H9 (cell line): ENCODE measurements at regions not wholly inside any gene's neighbourhood (a gene's known extent, or its start where the extent isn't known, plus 50 kb on each side); places are given as distances from the start of the nearest gene placed in this dataset.

Source experiments
- DNase-seq: peaks from one replicate; pipeline ENCODE4 v3.0.0-alpha.2; 2017
- H2AFZ ChIP-seq: one replicate; pipeline ENCODE4 v1.6.1; 2013; ENCODE audit warnings: mild to moderate bottlenecking, low read length, control low read depth, moderate library complexity
- H2AK5ac ChIP-seq: 2 replicates; pipeline ENCODE4 v1.6.1; 2013; ENCODE audit warnings: low read length, control low read depth, mixed read lengths; ENCODE audit not compliant: insufficient read length
- H2BK120ac ChIP-seq: one replicate; pipeline ENCODE4 v1.6.1; 2013; ENCODE audit warnings: low read depth, mild to moderate bottlenecking, low read length, control low read depth, inconsistent platforms; ENCODE audit not compliant: poor library complexity, severe bottlenecking
- H2BK12ac ChIP-seq: 2 replicates; pipeline ENCODE4 v1.6.1; 2013; ENCODE audit warnings: low read length, control low read depth, mixed read lengths, low read depth; ENCODE audit not compliant: insufficient read length
- H2BK15ac ChIP-seq: 2 replicates; pipeline ENCODE4 v1.6.1; 2013; ENCODE audit warnings: low read depth, low read length, control low read depth
- H2BK20ac ChIP-seq: one replicate; pipeline ENCODE4 v1.6.1; 2013; ENCODE audit warnings: low read depth, mild to moderate bottlenecking, low read length, control low read depth, inconsistent platforms; ENCODE audit not compliant: poor library complexity, severe bottlenecking
- H2BK5ac ChIP-seq: 2 replicates; pipeline ENCODE4 v1.6.1; 2013; ENCODE audit warnings: low read length, control low read depth, mixed read lengths; ENCODE audit not compliant: insufficient read length
- H3K14ac ChIP-seq: 2 replicates; pipeline ENCODE4 v1.6.1; 2013; ENCODE audit warnings: low read length, control low read depth; ENCODE audit not compliant: insufficient read depth
- H3K18ac ChIP-seq: 2 replicates; pipeline ENCODE4 v1.6.1; 2013; ENCODE audit warnings: low read depth, mild to moderate bottlenecking, mixed read lengths, low read length, control low read depth; ENCODE audit not compliant: insufficient read length
- H3K23ac ChIP-seq: 2 replicates; pipeline ENCODE4 v1.6.1; 2013; ENCODE audit warnings: low read length, control low read depth, mixed read lengths, low read depth; ENCODE audit not compliant: insufficient read length
- H3K23me2 ChIP-seq: 2 replicates; pipeline ENCODE4 v1.6.1; 2013; ENCODE audit warnings: low read depth, mild to moderate bottlenecking, mixed read lengths, low read length, control low read depth; ENCODE audit not compliant: insufficient read length, poor library complexity, severe bottlenecking
- H3K27ac ChIP-seq: 2 replicates; pipeline ENCODE4 v1.5.1; 2013; ENCODE audit warnings: low read length, control low read depth, mixed read lengths, low read depth; ENCODE audit not compliant: insufficient read length
- H3K27me3 ChIP-seq: 2 replicates; pipeline ENCODE4 v1.6.1; 2013; ENCODE audit warnings: low read length, control low read depth, inconsistent platforms; ENCODE audit not compliant: insufficient read depth
- H3K4ac ChIP-seq: 2 replicates; pipeline ENCODE4 v1.6.1; 2013; ENCODE audit warnings: low read depth, mild to moderate bottlenecking, control low read depth, inconsistent platforms, low read length, moderate library complexity
- H3K4me1 ChIP-seq: 2 replicates; pipeline ENCODE4 v1.6.1; 2013; ENCODE audit warnings: low read length, control low read depth, inconsistent platforms; ENCODE audit not compliant: insufficient read depth
- H3K4me2 ChIP-seq: 2 replicates; pipeline ENCODE4 v1.6.1; 2013; ENCODE audit warnings: low read length, control low read depth, mixed read lengths; ENCODE audit not compliant: insufficient read length, insufficient read depth
- H3K56ac ChIP-seq: 2 replicates; pipeline ENCODE4 v1.6.1; 2013; ENCODE audit warnings: low read depth, mild to moderate bottlenecking, mixed read lengths, low read length, control low read depth; ENCODE audit not compliant: insufficient read length
- H3K79me1 ChIP-seq: 2 replicates; pipeline ENCODE4 v1.6.1; 2013; ENCODE audit warnings: low read depth, mild to moderate bottlenecking, moderate library complexity, low read length, control low read depth, inconsistent platforms; ENCODE audit not compliant: insufficient read depth, poor library complexity, severe bottlenecking
- H3K79me2 ChIP-seq: 2 replicates; pipeline ENCODE4 v1.6.1; 2013; ENCODE audit warnings: low read length, control low read depth, inconsistent platforms; ENCODE audit not compliant: insufficient read depth
- H3K9ac ChIP-seq: 2 replicates; pipeline ENCODE4 v1.6.1; 2013; ENCODE audit warnings: low read length, control low read depth, mixed read lengths; ENCODE audit not compliant: insufficient read length; ENCODE audit errors: extremely low read depth
- H3K9me3 ChIP-seq: one replicate; pipeline ENCODE4 v1.6.1; 2013; ENCODE audit warnings: low read depth, low read length, inconsistent platforms; ENCODE audit not compliant: control insufficient read depth
- H3T11ph ChIP-seq: one replicate; pipeline ENCODE4 v1.6.1; 2013; ENCODE audit warnings: mild to moderate bottlenecking, low read length, control low read depth, inconsistent platforms
- H4K20me1 ChIP-seq: one replicate; pipeline ENCODE4 v1.6.1; 2013; ENCODE audit not compliant: control insufficient read depth, insufficient read length, insufficient read depth
- H4K5ac ChIP-seq: 2 replicates; pipeline ENCODE4 v1.6.1; 2013; ENCODE audit warnings: low read depth, mild to moderate bottlenecking, mixed read lengths, low read length, control low read depth; ENCODE audit not compliant: insufficient read length
- H4K8ac ChIP-seq: replicated peaks from 2 replicates; pipeline ENCODE4 v1.6.1; 2013; ENCODE audit warnings: low read length, control low read depth, mixed read lengths, low read depth; ENCODE audit not compliant: insufficient read length
- H4K91ac ChIP-seq: 2 replicates; pipeline ENCODE4 v1.6.1; 2013; ENCODE audit warnings: low read depth, mild to moderate bottlenecking, moderate library complexity, mixed read lengths, low read length, control low read depth; ENCODE audit not compliant: insufficient read length
- H3K27ac Mint-ChIP-seq, 3 experiments: 2 replicates in 2 of 3; 3 replicates in 1 of 3; pipeline ENCODE4 v1.8.0; 2020 to 2021; ENCODE audit warnings: mixed read lengths in 3 of 3, mild to moderate bottlenecking in 1 of 3, moderate library complexity in 1 of 3
- H3K27me3 Mint-ChIP-seq: 2 replicates; pipeline ENCODE4 v1.8.0; 2021; ENCODE audit warnings: low read depth, mild to moderate bottlenecking, moderate library complexity, mixed read lengths
- H3K36me3 Mint-ChIP-seq, 3 experiments: 2 replicates in 2 of 3; 3 replicates in 1 of 3; pipeline ENCODE4 v1.8.0; 2020 to 2021; ENCODE audit warnings: low read depth in 3 of 3, mixed read lengths in 3 of 3; ENCODE audit not compliant: insufficient read depth in 1 of 3
- H3K4me1 Mint-ChIP-seq, 2 experiments: 2 replicates each; pipeline ENCODE4 v1.8.0; 2020; ENCODE audit warnings: mixed read lengths in 2 of 2
- H3K4me3 Mint-ChIP-seq, 2 experiments: 2 replicates in 1 of 2; 3 replicates in 1 of 2; pipeline ENCODE4 v1.8.0; 2020 to 2021; ENCODE audit warnings: mild to moderate bottlenecking in 2 of 2, mixed read lengths in 2 of 2, moderate library complexity in 1 of 2
- H3K9me3 Mint-ChIP-seq, 2 experiments: 2 replicates in 1 of 2; 3 replicates in 1 of 2; pipeline ENCODE4 v1.8.0; 2020; ENCODE audit warnings: mild to moderate bottlenecking in 2 of 2, mixed read lengths in 2 of 2, moderate library complexity in 1 of 2
- CTCF ChIP-seq: fragments of 200-600 bp; sonication (generic); conservative IDR thresholded peaks from 3 replicates; pipeline ENCODE4 v1.8.0; 2021; ENCODE audit warnings: antibody characterized with exemption, mild to moderate bottlenecking
- WGBS: extraction: QIAGEN DNeasy Blood & Tissue Kit; methylation state at CpG from one replicate; pipeline ENCODE4 v1.1.7; 2013; ENCODE audit warnings: missing lambda C conversion rate, low lambda C conversion rate, mixed read lengths; ENCODE audit not compliant: insufficient read length; ENCODE audit errors: extremely low coverage; 5-methylcytosine and 5-hydroxymethylcytosine counted together

GRCh38 chr13:37364007-37364406 is 234.6 kb downstream of the POSTN start:
- no peak overlapping the region for H2BK20ac ChIP-seq
- H3K4me2 ChIP-seq: no peak overlapping the region
- no peak for DNase-seq
- H2BK120ac ChIP-seq: no peak overlapping the region
- H3K4ac ChIP-seq: no peak overlapping the region
- H2AK5ac ChIP-seq: no peak overlapping the region
- H3T11ph ChIP-seq: no peak overlapping the region
- no peak overlapping the region for H4K91ac ChIP-seq
- no peaks in the 10 kb centered on the region for H3K79me1 ChIP-seq
- H2BK5ac ChIP-seq: no peak overlapping the region
- no peak overlapping the region for H3K18ac ChIP-seq
- no peaks in the 10 kb centered on the region for H3K79me2 ChIP-seq
- peaks cover 2% of the 10 kb centered on the region for H3K27me3 Mint-ChIP-seq
- H3K4me1 ChIP-seq: no peaks in the 10 kb centered on the region
- no peak overlapping the region for H3K14ac ChIP-seq
- H3K4me1 Mint-ChIP-seq: no peaks in the 10 kb centered on the region
- H4K20me1 ChIP-seq: no peaks in the 10 kb centered on the region
- no peaks in the 10 kb centered on the region for H3K9me3 ChIP-seq
- H2BK15ac ChIP-seq: no peak overlapping the region
- H3K27ac Mint-ChIP-seq: no peak overlapping the region
- no peak overlapping the region for H3K23ac ChIP-seq
- no peaks in the 10 kb centered on the region for H3K27me3 ChIP-seq
- H4K8ac ChIP-seq: no peak overlapping the region
- H3K9ac ChIP-seq: no peak overlapping the region
- no peak overlapping the region for H3K27ac ChIP-seq
- H3K23me2 ChIP-seq: no peaks in the 10 kb centered on the region
- no peak for TF ChIP-seq CTCF
- WGBS: no CpG with 5 or more reads among the region's 1 CpG
- no peak overlapping the region for H2BK12ac ChIP-seq
- no peak overlapping the region for H3K4me3 Mint-ChIP-seq
- no peaks in the 10 kb centered on the region for H3K9me3 Mint-ChIP-seq
- H3K36me3 Mint-ChIP-seq: no peaks in the 10 kb centered on the region
- H3K56ac ChIP-seq: no peak overlapping the region
- no peak overlapping the region for H4K5ac ChIP-seq
- no peak overlapping the region for H2AFZ ChIP-seq
